ENCODE measurements at regions not wholly inside any gene's neighbourhood (a gene's known extent, or its start where the extent isn't known, plus 50 kb on each side); places are given as distances from the start of the nearest gene placed in this dataset.

DNA sequence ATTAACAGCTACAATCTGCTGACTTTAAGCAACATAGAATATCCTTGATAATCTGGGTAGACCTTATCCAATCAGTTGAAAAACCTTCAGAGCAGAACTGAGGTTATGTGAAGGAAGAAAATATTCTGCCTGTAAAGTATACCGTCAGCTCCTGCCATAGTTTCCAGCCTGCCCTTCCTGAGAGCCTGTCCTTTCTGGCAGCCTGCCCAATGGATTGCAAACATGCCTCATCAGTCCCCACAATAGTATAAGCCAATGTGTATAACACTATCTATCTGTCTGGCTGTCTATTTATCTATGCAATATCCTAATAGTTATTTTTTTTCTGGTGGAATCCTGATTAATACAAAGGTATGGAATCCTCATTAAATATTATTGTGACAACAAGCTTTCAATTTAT, 489.2 kb upstream of the KCND2 start:
- DNase-seq (ENCODE audit: low spot score) = no peak
- CTCF ChIA-PET = interaction anchor here (0.6 kb wide), 1 partner anchor 1892 kb away, joined by 4 read pairs; no protein-coding TSS in a partner anchor
- H3K27ac ChIP-seq = no peak overlapping the region
- TF ChIP-seq CTCF (conservative IDR thresholded peaks at IDR 0.05; ENCODE audit: low read depth) = no peak
- POLR2A ChIA-PET (ENCODE audit: low non-redundant PET) = no interaction called here

- TF ChIP-seq CTCF (conservative IDR thresholded peaks at IDR 0.05; ENCODE audit: low read depth) = no peak
- CTCF ChIA-PET = no interaction called here
- no peak overlapping the region for H3K27ac ChIP-seq
- POLR2A ChIA-PET (ENCODE audit: low non-redundant PET) = no interaction called here
- no peak for DNase-seq (ENCODE audit: low spot score)
Measured at GRCh38 chr7:119802147-119802546, 470.8 kb upstream of the KCND2 start.

- no peak for DNase-seq (ENCODE audit: low spot score)
- CTCF ChIA-PET = interaction anchor here (0.6 kb wide), 1 partner anchor 76 kb away, joined by 3 read pairs; no protein-coding TSS in a partner anchor
- POLR2A ChIA-PET (ENCODE audit: low non-redundant PET) = no interaction called here
- H3K27ac ChIP-seq = no peak overlapping the region
- no peak for TF ChIP-seq CTCF (conservative IDR thresholded peaks at IDR 0.05; ENCODE audit: low read depth)
Measured at GRCh38 chr7:119825091-119825655, 447.8 kb upstream of the KCND2 start.

- CTCF ChIA-PET = no interaction called here
- TF ChIP-seq CTCF (conservative IDR thresholded peaks at IDR 0.05; ENCODE audit: low read depth) = no peak
- POLR2A ChIA-PET (ENCODE audit: low non-redundant PET) = no interaction called here
- no peak overlapping the region for H3K27ac ChIP-seq
- no peak for DNase-seq (ENCODE audit: low spot score)
Measured at GRCh38 chr7:119826547-119826946, 446.4 kb upstream of the KCND2 start.

DNA sequence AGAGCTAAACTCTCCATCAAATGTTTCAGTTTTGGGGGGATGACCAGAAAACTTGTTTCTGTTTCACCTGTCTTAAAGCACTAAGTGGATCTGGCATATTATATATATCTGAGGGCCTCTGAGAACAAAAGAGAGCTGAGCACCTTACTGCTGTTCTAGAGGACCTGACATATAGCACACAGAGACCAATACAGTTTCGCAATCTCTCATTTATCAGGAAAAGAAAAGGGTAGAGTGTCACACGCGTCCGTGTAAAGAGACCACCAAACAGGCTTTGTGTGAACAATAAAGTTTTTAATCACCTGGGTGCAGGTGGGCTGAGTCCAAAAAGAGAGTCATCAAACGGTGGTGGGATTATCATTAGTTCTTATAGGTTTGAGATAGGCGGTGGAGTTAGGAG, 434.5 kb upstream of the KCND2 start:
- TF ChIP-seq CTCF (conservative IDR thresholded peaks at IDR 0.05; ENCODE audit: low read depth) = no peak
- POLR2A ChIA-PET (ENCODE audit: low non-redundant PET) = no interaction called here
- H3K27ac ChIP-seq = no peak overlapping the region
- no peak for DNase-seq (ENCODE audit: low spot score)
- CTCF ChIA-PET = interaction anchor here (0.5 kb wide), 1 partner anchor 270 kb away, joined by 3 read pairs; no protein-coding TSS in a partner anchor

DNA sequence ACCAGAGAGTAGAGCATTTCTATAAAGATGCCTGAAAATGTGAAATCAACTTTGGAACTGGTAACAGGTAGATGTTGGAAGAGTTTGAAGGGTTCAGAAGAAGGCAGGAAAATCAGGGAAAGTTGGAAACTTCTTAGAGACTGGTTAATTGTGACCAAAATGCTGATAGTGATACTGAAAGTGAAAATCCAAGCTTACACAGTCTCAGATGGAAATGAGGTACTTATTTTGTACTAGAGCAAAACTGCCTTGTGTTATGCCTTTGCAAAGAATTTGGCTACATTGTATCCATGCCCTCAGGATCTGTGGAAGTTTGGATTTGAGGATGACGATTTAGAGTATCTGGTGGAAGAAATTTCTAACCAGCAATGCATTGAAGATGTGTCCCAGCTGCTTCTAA, 430.6 kb upstream of the KCND2 start:
- DNase-seq (ENCODE audit: low spot score) = no peak
- no peak for TF ChIP-seq CTCF (conservative IDR thresholded peaks at IDR 0.05; ENCODE audit: low read depth)
- H3K27ac ChIP-seq = no peak overlapping the region
- POLR2A ChIA-PET (ENCODE audit: low non-redundant PET) = no interaction called here
- CTCF ChIA-PET = no interaction called here

All from RWPE1 (cell line).